ENCODE measurements at regions not wholly inside any gene's neighbourhood (a gene's known extent, or its start where the extent isn't known, plus 50 kb on each side); places are given as distances from the start of the nearest gene placed in this dataset.

DNA sequence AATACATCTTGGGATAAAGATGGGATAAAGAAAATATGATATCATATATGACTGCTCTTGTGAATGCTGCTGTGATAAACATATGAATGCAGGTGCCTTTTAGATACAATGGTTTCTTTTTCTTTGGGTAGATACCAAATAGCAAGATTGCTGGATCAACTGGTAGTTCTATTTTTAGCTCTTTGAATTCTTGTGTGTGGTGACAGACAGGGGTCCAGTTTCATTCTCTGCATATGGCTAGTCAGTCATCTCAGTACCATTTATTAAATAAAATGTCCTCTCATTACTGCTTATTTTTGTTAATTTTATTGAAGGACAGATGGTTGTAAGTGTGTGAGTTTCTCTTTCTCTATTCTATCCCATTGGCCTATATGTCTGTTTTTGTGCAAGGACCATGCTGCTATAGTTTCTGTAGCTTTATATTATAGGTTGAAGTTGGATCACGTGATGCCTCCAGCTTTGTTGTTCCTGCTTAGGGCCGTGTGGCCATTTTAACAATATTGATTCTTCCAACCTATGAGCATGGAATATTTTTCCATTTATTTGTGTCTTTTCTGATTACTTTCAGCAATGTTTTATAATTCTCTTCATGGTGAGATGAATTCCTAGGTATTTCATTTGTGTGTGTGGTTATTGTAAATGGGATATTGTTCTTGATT lies 1089.8 kb upstream of the CADM2 start:
- TF ChIP-seq, protein P1, sequence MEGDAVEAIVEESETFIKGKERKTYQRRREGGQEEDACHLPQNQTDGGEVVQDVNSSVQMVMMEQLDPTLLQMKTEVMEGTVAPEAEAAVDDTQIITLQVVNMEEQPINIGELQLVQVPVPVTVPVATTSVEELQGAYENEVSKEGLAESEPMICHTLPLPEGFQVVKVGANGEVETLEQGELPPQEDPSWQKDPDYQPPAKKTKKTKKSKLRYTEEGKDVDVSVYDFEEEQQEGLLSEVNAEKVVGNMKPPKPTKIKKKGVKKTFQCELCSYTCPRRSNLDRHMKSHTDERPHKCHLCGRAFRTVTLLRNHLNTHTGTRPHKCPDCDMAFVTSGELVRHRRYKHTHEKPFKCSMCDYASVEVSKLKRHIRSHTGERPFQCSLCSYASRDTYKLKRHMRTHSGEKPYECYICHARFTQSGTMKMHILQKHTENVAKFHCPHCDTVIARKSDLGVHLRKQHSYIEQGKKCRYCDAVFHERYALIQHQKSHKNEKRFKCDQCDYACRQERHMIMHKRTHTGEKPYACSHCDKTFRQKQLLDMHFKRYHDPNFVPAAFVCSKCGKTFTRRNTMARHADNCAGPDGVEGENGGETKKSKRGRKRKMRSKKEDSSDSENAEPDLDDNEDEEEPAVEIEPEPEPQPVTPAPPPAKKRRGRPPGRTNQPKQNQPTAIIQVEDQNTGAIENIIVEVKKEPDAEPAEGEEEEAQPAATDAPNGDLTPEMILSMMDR (IDR thresholded peaks at IDR 0.05), result no peak
- TF ChIP-seq POLR2AphosphoS5 (IDR thresholded peaks at IDR 0.05) (no peak), POLR2A (IDR thresholded peaks at IDR 0.05) (no peak)

Data from prostate gland (tissue), 2 donors.